Ectodermal cell (in vitro differentiated cells): ENCODE measurements at regions not wholly inside any gene's neighbourhood (a gene's known extent, or its start where the extent isn't known, plus 50 kb on each side); places are given as distances from the start of the nearest gene placed in this dataset.

Source experiments
- H3K27ac ChIP-seq: 2 replicates; pipeline ENCODE4 v1.7.0; 2013; ENCODE audit warnings: mild to moderate bottlenecking, low read depth, low read length; ENCODE audit not compliant: insufficient read depth, poor library complexity, severe bottlenecking
- H3K27me3 ChIP-seq: 2 replicates; pipeline ENCODE4 v1.7.0; 2013; ENCODE audit warnings: mild to moderate bottlenecking, low read length; ENCODE audit not compliant: insufficient read depth, control insufficient read depth, poor library complexity, severe bottlenecking
- H3K36me3 ChIP-seq: one replicate; pipeline ENCODE4 v1.7.0; 2013; ENCODE audit warnings: low read length; ENCODE audit not compliant: control insufficient read depth, insufficient read depth
- H3K4me1 ChIP-seq: one replicate; pipeline ENCODE4 v1.7.0; 2013; ENCODE audit warnings: low read length; ENCODE audit not compliant: control insufficient read depth, insufficient read depth
- H3K4me3 ChIP-seq: 2 replicates; pipeline ENCODE4 v1.7.0; 2013; ENCODE audit warnings: low read depth, low read length, control low read depth; ENCODE audit not compliant: insufficient read depth
- H3K9me3 ChIP-seq: 2 replicates; pipeline ENCODE4 v1.7.0; 2013; ENCODE audit warnings: mild to moderate bottlenecking, low read length, moderate library complexity; ENCODE audit not compliant: control insufficient read depth
- WGBS, 2 experiments: methylation state at CpG; one replicate each; pipeline ENCODE4 v1.1.7; 2013; ENCODE audit warnings: missing lambda C conversion rate in 2 of 2; 5-methylcytosine and 5-hydroxymethylcytosine counted together

- Histone ChIP-seq H3K27ac (no peak overlapping the region), H3K4me1 (no peaks in the 10 kb centered on the region), H3K4me3 (no peak overlapping the region), H3K27me3 (no peaks in the 10 kb centered on the region), H3K36me3 (no peaks in the 10 kb centered on the region), H3K9me3 (no peaks in the 10 kb centered on the region)
- WGBS, 2 experiments: 92 to 93% methylated on average over 3 to 4 of the region's 4 CpGs
These were observed 179.5 kb downstream of the HNRNPD start for GRCh38 chr4:82194329-82194728.

GRCh38 chr4:82192017-82192673 lies 181.6 kb downstream of the HNRNPD start:
- WGBS, 2 experiments: 77 to 80% methylated on average over 7 to 8 of the region's 8 CpGs
- no peaks in the 10 kb centered on the region for H3K4me1 ChIP-seq
- H3K27ac ChIP-seq: no peak overlapping the region

GRCh38 chr4:82181789-82182188 lies 192.0 kb downstream of the HNRNPD start:
- H3K4me1 ChIP-seq: no peaks in the 10 kb centered on the region
- H3K27me3 ChIP-seq: no peaks in the 10 kb centered on the region
- no peak overlapping the region for H3K4me3 ChIP-seq
- H3K36me3 ChIP-seq: no peaks in the 10 kb centered on the region
- H3K27ac ChIP-seq: no peak overlapping the region
- WGBS, 2 experiments: 93 to 100% methylated on average over 1 to 2 of the region's 3 CpGs
- H3K9me3 ChIP-seq: no peaks in the 10 kb centered on the region

More at GRCh38 chr4:82192017-82192673, 181.6 kb downstream of the HNRNPD start:
- H3K4me3 ChIP-seq: no peak overlapping the region
- H3K36me3 ChIP-seq: no peaks in the 10 kb centered on the region
- no peaks in the 10 kb centered on the region for H3K9me3 ChIP-seq
- no peaks in the 10 kb centered on the region for H3K27me3 ChIP-seq

- no peaks in the 10 kb centered on the region for H3K27me3 ChIP-seq
- no peak overlapping the region for H3K4me3 ChIP-seq
- no peaks in the 10 kb centered on the region for H3K36me3 ChIP-seq
- 100% methylated on average over 1 of the region's 1 CpG; no CpG with 5 or more reads in 1 of the 2 experiments for WGBS, 2 experiments
- H3K27ac ChIP-seq: no peak overlapping the region
- H3K9me3 ChIP-seq: no peaks in the 10 kb centered on the region
- no peaks in the 10 kb centered on the region for H3K4me1 ChIP-seq
These were observed 201.6 kb downstream of the HNRNPD start for GRCh38 chr4:82172186-82172585.

GRCh38 chr4:82171531-82172155 lies 202.1 kb downstream of the HNRNPD start:
- Histone ChIP-seq H3K4me3 (no peak overlapping the region), H3K27ac (no peak overlapping the region), H3K9me3 (no peaks in the 10 kb centered on the region), H3K4me1 (no peaks in the 10 kb centered on the region), H3K36me3 (no peaks in the 10 kb centered on the region), H3K27me3 (no peaks in the 10 kb centered on the region)
- WGBS, 2 experiments: 71 to 80% methylated on average over 1 of the region's 1 CpG

GRCh38 chr4:82149750-82150149 lies 224.0 kb downstream of the HNRNPD start:
- H3K9me3 ChIP-seq: no peaks in the 10 kb centered on the region
- H3K27me3 ChIP-seq: no peaks in the 10 kb centered on the region
- no peak overlapping the region for H3K27ac ChIP-seq
- H3K4me3 ChIP-seq: no peak overlapping the region
- H3K36me3 ChIP-seq: no peaks in the 10 kb centered on the region
- H3K4me1 ChIP-seq: no peaks in the 10 kb centered on the region

GRCh38 chr4:82145850-82146249 lies 227.9 kb downstream of the HNRNPD start:
- Histone ChIP-seq H3K27me3 (no peaks in the 10 kb centered on the region), H3K9me3 (no peaks in the 10 kb centered on the region), H3K4me3 (no peak overlapping the region), H3K27ac (no peak overlapping the region), H3K36me3 (no peaks in the 10 kb centered on the region), H3K4me1 (no peaks in the 10 kb centered on the region)
- 92 to 95% methylated on average over 3 of the region's 3 CpGs for WGBS, 2 experiments

GRCh38 chr4:82140422-82140821 lies 233.4 kb downstream of the HNRNPD start:
- Histone ChIP-seq H3K27ac (no peak overlapping the region), H3K27me3 (no peaks in the 10 kb centered on the region), H3K36me3 (no peaks in the 10 kb centered on the region), H3K4me1 (no peaks in the 10 kb centered on the region), H3K4me3 (no peak overlapping the region), H3K9me3 (no peaks in the 10 kb centered on the region)
- 96 to 100% methylated on average over 1 to 2 of the region's 2 CpGs for WGBS, 2 experiments

- no peaks in the 10 kb centered on the region for H3K4me1 ChIP-seq
- H3K27me3 ChIP-seq: no peaks in the 10 kb centered on the region
- H3K36me3 ChIP-seq: no peaks in the 10 kb centered on the region
- 92 to 95% methylated on average over 2 to 3 of the region's 3 CpGs for WGBS, 2 experiments
- H3K4me3 ChIP-seq: no peak overlapping the region
- H3K9me3 ChIP-seq: no peaks in the 10 kb centered on the region
- H3K27ac ChIP-seq: no peak overlapping the region
These were observed 234.5 kb downstream of the HNRNPD start for GRCh38 chr4:82139287-82139686.

- WGBS, 2 experiments: 61 to 72% methylated on average over 3 to 4 of the region's 4 CpGs
- Histone ChIP-seq H3K36me3 (no peaks in the 10 kb centered on the region), H3K4me1 (no peaks in the 10 kb centered on the region), H3K27me3 (no peaks in the 10 kb centered on the region), H3K9me3 (no peaks in the 10 kb centered on the region), H3K27ac (no peak overlapping the region), H3K4me3 (no peak overlapping the region)
These were observed 235.4 kb downstream of the HNRNPD start for GRCh38 chr4:82138374-82138773.
